Liver (tissue), 3 donors: ENCODE measurements at regions not wholly inside any gene's neighbourhood (a gene's known extent, or its start where the extent isn't known, plus 50 kb on each side); places are given as distances from the start of the nearest gene placed in this dataset.

Experiments used
- CTCF ChIP-seq: fragments of 150-350 bp; IDR thresholded peaks from 2 replicates; pipeline ENCODE4 v1.5.1; 2017; ENCODE audit warnings: improper control_type of control experiment, low read depth, low read length; ENCODE audit not compliant: missing input control
- EGR1 ChIP-seq, 2 donors: IDR thresholded peaks; 2 replicates each; pipeline ENCODE4 v1.6.1; 2016 to 2018; ENCODE audit warnings: antibody characterized with exemption in 2 of 2, low read depth in 2 of 2
- HNF4G ChIP-seq: IDR thresholded peaks from 2 replicates; pipeline ENCODE4 v1.6.1; 2016; ENCODE audit warnings: antibody characterized with exemption
- JUND ChIP-seq, 2 donors: IDR thresholded peaks; 2 replicates each; pipeline ENCODE4 v1.6.1; 2016; ENCODE audit warnings: antibody characterized with exemption in 2 of 2
- MAX ChIP-seq: IDR thresholded peaks from 2 replicates; pipeline ENCODE4 v1.6.1; 2016; ENCODE audit warnings: antibody characterized with exemption
- RAD21 ChIP-seq, 2 donors: IDR thresholded peaks; 2 replicates each; pipeline ENCODE4 v1.6.1; 2016; ENCODE audit warnings: antibody characterized with exemption in 2 of 2, mild to moderate bottlenecking in 2 of 2
- TAF1 ChIP-seq: conservative IDR thresholded peaks from 2 replicates; pipeline ENCODE4 v1.6.1; 2016; ENCODE audit warnings: antibody characterized with exemption, mild to moderate bottlenecking
- donor health status: healthy.
- donor health status: healthy.

- TF ChIP-seq CTCF (no peak), JUND (IDR thresholded peaks at IDR 0.05) (no peak), RAD21 (IDR thresholded peaks at IDR 0.05) (no peak), TAF1 (no peak), MAX (no peak), EGR1 (IDR thresholded peaks at IDR 0.05; ENCODE audit: low read depth in 2 of 2) (no peak), HNF4G (no peak)
These were observed 900.7 kb downstream of the UQCRFS1 start for GRCh38 chr19:28312269-28312668.
